ENCODE measurements at regions not wholly inside any gene's neighbourhood (a gene's known extent, or its start where the extent isn't known, plus 50 kb on each side); places are given as distances from the start of the nearest gene placed in this dataset.

GRCh38 chr18:25734336-25734735, 356.1 kb downstream of the SS18 start:
- Histone ChIP-seq H3K4me2 (ENCODE audit: low read length) (no peak overlapping the region), H2AFZ (ENCODE audit: low read depth, low read length) (no peak overlapping the region), H3K4me1 (ENCODE audit: low read length) (no peaks in the 10 kb centered on the region), H3K9ac (ENCODE audit: low read length) (no peak overlapping the region), H3K4me3 (ENCODE audit: low read length) (no peak overlapping the region), H3K27me3 (ENCODE audit: low read depth, low read length) (0 out of 2 replicates have a peak, but pooled peaks cover 9% of the 10 kb centered on the region), H3K79me2 (ENCODE audit: low read length) (no peaks in the 10 kb centered on the region), H4K20me1 (ENCODE audit: insufficient read depth, low read length) (no peaks in the 10 kb centered on the region), H3K27ac (ENCODE audit: low read length) (no peak overlapping the region), H3K36me3 (replicated peaks; ENCODE audit: low read depth, low read length) (no peaks in the 10 kb centered on the region), H3K9me3 (ENCODE audit: insufficient read depth, low read length) (no peaks in the 10 kb centered on the region)
- TF ChIP-seq CTCF (IDR thresholded peaks at IDR 0.05; ENCODE audit: low read depth, low read length) (no peak), EZH2phosphoT487 (IDR thresholded peaks at IDR 0.05; ENCODE audit: low read depth) (no peak)

- no peaks in the 10 kb centered on the region for H3K4me1 ChIP-seq (ENCODE audit: low read length)
- TF ChIP-seq CTCF (IDR thresholded peaks at IDR 0.05; ENCODE audit: low read depth, low read length) (no peak), EZH2phosphoT487 (IDR thresholded peaks at IDR 0.05; ENCODE audit: low read depth) (no peak)
- H4K20me1 ChIP-seq (ENCODE audit: insufficient read depth, low read length), result no peaks in the 10 kb centered on the region
- H3K4me3 ChIP-seq (ENCODE audit: low read length), result no peak overlapping the region
- H3K27ac ChIP-seq (ENCODE audit: low read length), result no peak overlapping the region
- no peak overlapping the region for H3K9ac ChIP-seq (ENCODE audit: low read length)
- H3K27me3 ChIP-seq (ENCODE audit: low read depth, low read length), result 0 out of 2 replicates have a peak, but pooled peaks cover 9% of the 10 kb centered on the region
- H2AFZ ChIP-seq (ENCODE audit: low read depth, low read length), result no peak overlapping the region
- no peak overlapping the region for H3K4me2 ChIP-seq (ENCODE audit: low read length)
- H3K9me3 ChIP-seq (ENCODE audit: insufficient read depth, low read length), result no peaks in the 10 kb centered on the region
- H3K36me3 ChIP-seq (replicated peaks; ENCODE audit: low read depth, low read length), result no peaks in the 10 kb centered on the region
- H3K79me2 ChIP-seq (ENCODE audit: low read length), result no peaks in the 10 kb centered on the region
Observed at GRCh38 chr18:25732862-25733261, 357.6 kb downstream of the SS18 start.

GRCh38 chr18:25729072-25729471, 361.3 kb downstream of the SS18 start:
- Histone ChIP-seq H3K27ac (ENCODE audit: low read length) (no peak overlapping the region), H3K4me3 (ENCODE audit: low read length) (no peak overlapping the region), H3K79me2 (ENCODE audit: low read length) (no peaks in the 10 kb centered on the region), H3K4me1 (ENCODE audit: low read length) (no peaks in the 10 kb centered on the region), H3K9me3 (ENCODE audit: insufficient read depth, low read length) (no peaks in the 10 kb centered on the region), H3K9ac (ENCODE audit: low read length) (no peak overlapping the region), H2AFZ (ENCODE audit: low read depth, low read length) (no peak overlapping the region), H4K20me1 (ENCODE audit: insufficient read depth, low read length) (no peaks in the 10 kb centered on the region), H3K4me2 (ENCODE audit: low read length) (no peak overlapping the region), H3K27me3 (ENCODE audit: low read depth, low read length) (0 out of 2 replicates have a peak, but pooled peaks cover 2% of the 10 kb centered on the region), H3K36me3 (replicated peaks; ENCODE audit: low read depth, low read length) (no peaks in the 10 kb centered on the region)
- TF ChIP-seq CTCF (IDR thresholded peaks at IDR 0.05; ENCODE audit: low read depth, low read length) (no peak), EZH2phosphoT487 (IDR thresholded peaks at IDR 0.05; ENCODE audit: low read depth) (no peak)

GRCh38 chr18:25727281-25727985, 363.0 kb downstream of the SS18 start:
- no peaks in the 10 kb centered on the region for H3K79me2 ChIP-seq (ENCODE audit: low read length)
- no peak overlapping the region for H3K9ac ChIP-seq (ENCODE audit: low read length)
- H3K9me3 ChIP-seq (ENCODE audit: insufficient read depth, low read length), result no peaks in the 10 kb centered on the region
- no peak overlapping the region for H2AFZ ChIP-seq (ENCODE audit: low read depth, low read length)
- no peaks in the 10 kb centered on the region for H3K36me3 ChIP-seq (replicated peaks; ENCODE audit: low read depth, low read length)
- H3K4me2 ChIP-seq (ENCODE audit: low read length), result no peak overlapping the region
- no peaks in the 10 kb centered on the region for H3K4me1 ChIP-seq (ENCODE audit: low read length)
- TF ChIP-seq CTCF (IDR thresholded peaks at IDR 0.05; ENCODE audit: low read depth, low read length) (no peak), EZH2phosphoT487 (IDR thresholded peaks at IDR 0.05; ENCODE audit: low read depth) (no peak)
- H4K20me1 ChIP-seq (ENCODE audit: insufficient read depth, low read length), result no peaks in the 10 kb centered on the region
- no peaks in the 10 kb centered on the region for H3K27me3 ChIP-seq (ENCODE audit: low read depth, low read length)
- no peak overlapping the region for H3K27ac ChIP-seq (ENCODE audit: low read length)
- no peak overlapping the region for H3K4me3 ChIP-seq (ENCODE audit: low read length)

Measured in OCI-LY3 (cell line).